Activated CD8-positive, alpha-beta T cell treated with anti-CD3 and anti-CD28 coated beads for 36 hours (primary cell): ENCODE measurements at regions not wholly inside any gene's neighbourhood (a gene's known extent, or its start where the extent isn't known, plus 50 kb on each side); places are given as distances from the start of the nearest gene placed in this dataset.

ENCODE experiments used
- ATAC-seq: fragments of 200-7000 bp; cut with Tn5 transposase; one replicate; pipeline ENCODE4 v1.10.0; 2021; ENCODE audit warnings: mild to moderate bottlenecking, moderate library complexity
- CTCF ChIA-PET: fragments of 350-600 bp; sonication (Branson Sonifier 250); formaldehyde crosslinking; loops from one replicate; lab custom pipeline; 2021; ENCODE audit warnings: antibody characterized with exemption; lab: Charles Lee
- POLR2A ChIA-PET: fragments of 350-600 bp; sonication (Branson Sonifier 250); formaldehyde crosslinking; loops from one replicate; lab custom pipeline; 2021; ENCODE audit warnings: antibody characterized with exemption; lab: Charles Lee
- DNase-seq: peaks from one replicate; pipeline ENCODE4 v3.0.0-alpha.2; 2020
- H3K27ac Mint-ChIP-seq: one replicate; pipeline ENCODE4 v1.8.0; 2021; ENCODE audit warnings: mild to moderate bottlenecking, mixed read lengths
- H3K27me3 Mint-ChIP-seq: one replicate; pipeline ENCODE4 v1.8.0; 2021; ENCODE audit warnings: mixed read lengths
- H3K36me3 Mint-ChIP-seq: one replicate; pipeline ENCODE4 v1.8.0; 2021; ENCODE audit warnings: low read depth, mixed read lengths
- H3K4me1 Mint-ChIP-seq: one replicate; pipeline ENCODE4 v1.8.0; 2021; ENCODE audit warnings: low read depth, mixed read lengths
- H3K4me3 Mint-ChIP-seq: one replicate; pipeline ENCODE4 v1.8.0; 2021; ENCODE audit warnings: mild to moderate bottlenecking, moderate library complexity, mixed read lengths
- H3K9me3 Mint-ChIP-seq: one replicate; pipeline ENCODE4 v1.8.0; 2021; ENCODE audit warnings: mixed read lengths
- intact Hi-C: fragments of 100-400 bp; cut with micrococcal nuclease; formaldehyde crosslinking; loops from one replicate; pipeline ENCODE4 v1.10.0; 2022
- TF ChIP-seq, protein P1 (sequence below): fragments of 200-600 bp; IDR thresholded peaks from one replicate; pipeline ENCODE4 v1.8.0; 2022; ENCODE audit warnings: antibody characterized with exemption, mild to moderate bottlenecking

DNA sequence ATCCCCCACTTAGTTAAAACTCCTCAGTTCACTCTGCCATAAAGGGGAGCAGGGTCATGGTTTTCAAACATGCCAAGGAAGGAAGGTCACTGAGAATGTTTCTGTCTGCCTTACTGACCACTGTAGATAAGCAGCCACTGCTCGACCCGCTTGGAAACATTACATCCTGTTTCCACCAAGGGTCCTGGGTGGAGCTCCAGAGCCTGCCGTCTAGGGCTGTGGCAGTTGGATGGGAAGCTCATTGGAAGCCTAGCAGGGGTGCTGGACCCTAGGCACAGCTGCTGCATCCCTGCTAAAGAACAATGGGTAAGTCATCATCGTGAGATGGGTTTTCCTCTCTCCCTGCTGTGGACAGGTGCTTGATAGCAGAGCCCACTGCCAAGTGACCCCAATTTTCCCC lies 76.0 kb upstream of the SRD5A3 start:
- Mint-ChIP-seq H3K27me3 (peaks cover 13% of the 10 kb centered on the region), H3K36me3 (no peaks in the 10 kb centered on the region), H3K4me3 (no peak overlapping the region), H3K4me1 (no peaks in the 10 kb centered on the region), H3K27ac (no peak overlapping the region), H3K9me3 (no peaks in the 10 kb centered on the region)
- intact Hi-C loops = no loop called here
- ChIA-PET CTCF (no interaction called here), POLR2A (no interaction called here)
- ATAC-seq = no peak
- TF ChIP-seq, protein P1, sequence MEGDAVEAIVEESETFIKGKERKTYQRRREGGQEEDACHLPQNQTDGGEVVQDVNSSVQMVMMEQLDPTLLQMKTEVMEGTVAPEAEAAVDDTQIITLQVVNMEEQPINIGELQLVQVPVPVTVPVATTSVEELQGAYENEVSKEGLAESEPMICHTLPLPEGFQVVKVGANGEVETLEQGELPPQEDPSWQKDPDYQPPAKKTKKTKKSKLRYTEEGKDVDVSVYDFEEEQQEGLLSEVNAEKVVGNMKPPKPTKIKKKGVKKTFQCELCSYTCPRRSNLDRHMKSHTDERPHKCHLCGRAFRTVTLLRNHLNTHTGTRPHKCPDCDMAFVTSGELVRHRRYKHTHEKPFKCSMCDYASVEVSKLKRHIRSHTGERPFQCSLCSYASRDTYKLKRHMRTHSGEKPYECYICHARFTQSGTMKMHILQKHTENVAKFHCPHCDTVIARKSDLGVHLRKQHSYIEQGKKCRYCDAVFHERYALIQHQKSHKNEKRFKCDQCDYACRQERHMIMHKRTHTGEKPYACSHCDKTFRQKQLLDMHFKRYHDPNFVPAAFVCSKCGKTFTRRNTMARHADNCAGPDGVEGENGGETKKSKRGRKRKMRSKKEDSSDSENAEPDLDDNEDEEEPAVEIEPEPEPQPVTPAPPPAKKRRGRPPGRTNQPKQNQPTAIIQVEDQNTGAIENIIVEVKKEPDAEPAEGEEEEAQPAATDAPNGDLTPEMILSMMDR = no peak
- no peak for DNase-seq

DNA sequence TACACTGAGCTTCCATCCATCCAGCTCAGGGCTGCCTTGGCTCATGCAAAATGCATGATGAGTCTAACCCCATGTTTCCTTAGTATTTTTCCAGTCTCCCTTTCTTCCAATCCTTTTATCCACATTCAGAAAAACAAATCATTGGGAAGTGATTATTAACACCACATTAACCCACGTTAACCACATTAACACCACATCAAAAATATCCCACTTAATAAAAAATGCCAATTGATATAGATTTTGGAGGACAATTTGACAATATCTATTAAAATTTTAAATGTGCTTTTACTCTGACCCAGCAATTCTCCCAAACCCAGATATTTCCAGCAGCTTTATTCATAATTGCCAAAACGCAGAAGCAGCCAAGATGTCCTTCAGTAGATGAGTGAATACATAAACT lies 75.6 kb upstream of the SRD5A3 start:
- no peak for DNase-seq
- ATAC-seq = no peak
- H3K4me3 Mint-ChIP-seq = no peak overlapping the region
- ChIA-PET POLR2A (interaction anchor here (0.6 kb wide), 1 partner anchor 1381 kb away, joined by 3 read pairs; no protein-coding TSS in a partner anchor), CTCF (no interaction called here)
- no peak overlapping the region for H3K27ac Mint-ChIP-seq
- peaks cover 13% of the 10 kb centered on the region for H3K27me3 Mint-ChIP-seq
- H3K9me3 Mint-ChIP-seq = no peaks in the 10 kb centered on the region
- no peaks in the 10 kb centered on the region for H3K36me3 Mint-ChIP-seq
- TF ChIP-seq, protein P1 = no peak
- no peaks in the 10 kb centered on the region for H3K4me1 Mint-ChIP-seq
- intact Hi-C loops = no loop called here

DNA sequence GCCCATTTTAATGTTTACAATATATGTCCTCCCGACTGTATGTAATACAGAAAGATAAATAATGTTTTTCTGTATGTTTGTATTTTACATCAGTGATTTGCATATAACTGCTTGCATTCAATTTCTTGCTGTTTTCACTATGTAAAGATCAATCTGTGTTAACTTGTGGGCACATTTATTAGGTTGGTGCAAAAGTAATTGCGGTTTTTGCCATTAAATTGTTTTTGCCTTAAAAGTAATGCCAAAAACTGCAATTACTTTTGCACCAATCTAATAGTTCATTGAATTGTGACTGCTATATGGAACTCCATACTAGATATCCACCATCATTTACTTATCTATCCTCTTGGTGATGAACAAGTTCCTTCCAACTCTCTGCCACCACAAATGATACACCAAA lies 73.9 kb upstream of the SRD5A3 start:
- ChIA-PET CTCF (no interaction called here), POLR2A (no interaction called here)
- ATAC-seq = no peak
- Mint-ChIP-seq H3K9me3 (no peaks in the 10 kb centered on the region), H3K4me3 (no peak overlapping the region), H3K27me3 (peaks cover 11% of the 10 kb centered on the region), H3K27ac (no peak overlapping the region), H3K4me1 (no peaks in the 10 kb centered on the region), H3K36me3 (no peaks in the 10 kb centered on the region)
- intact Hi-C loops = no loop called here
- no peak for DNase-seq
- TF ChIP-seq, protein P1 = no peak

DNA sequence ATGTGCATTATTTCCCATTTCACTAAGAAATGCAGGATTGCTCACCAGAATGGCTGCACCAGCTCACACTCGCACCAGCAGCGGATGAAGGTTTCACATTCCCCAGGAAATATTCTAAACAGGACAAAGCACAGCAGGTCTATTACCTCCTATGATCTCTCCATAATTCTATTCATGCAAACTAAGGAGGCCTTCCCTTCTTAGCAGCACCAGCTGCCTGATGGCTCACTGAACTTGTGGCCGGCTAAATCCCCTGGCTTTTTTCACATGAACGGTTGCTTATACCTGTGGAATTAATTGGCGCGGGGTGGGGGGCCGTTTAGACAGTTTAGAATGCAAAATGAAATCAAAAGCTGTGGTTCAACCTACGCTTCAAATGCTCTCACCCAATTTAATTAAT lies 73.5 kb upstream of the SRD5A3 start:
- TF ChIP-seq, protein P1 = no peak
- no peaks in the 10 kb centered on the region for H3K36me3 Mint-ChIP-seq
- ATAC-seq = no peak
- POLR2A ChIA-PET = no interaction called here
- CTCF ChIA-PET = no interaction called here
- intact Hi-C loops = no loop called here
- no peak for DNase-seq
- H3K27me3 Mint-ChIP-seq = peaks cover 11% of the 10 kb centered on the region
- H3K4me1 Mint-ChIP-seq = no peaks in the 10 kb centered on the region
- no peak overlapping the region for H3K4me3 Mint-ChIP-seq
- H3K27ac Mint-ChIP-seq = no peak overlapping the region
- H3K9me3 Mint-ChIP-seq = no peaks in the 10 kb centered on the region

DNA sequence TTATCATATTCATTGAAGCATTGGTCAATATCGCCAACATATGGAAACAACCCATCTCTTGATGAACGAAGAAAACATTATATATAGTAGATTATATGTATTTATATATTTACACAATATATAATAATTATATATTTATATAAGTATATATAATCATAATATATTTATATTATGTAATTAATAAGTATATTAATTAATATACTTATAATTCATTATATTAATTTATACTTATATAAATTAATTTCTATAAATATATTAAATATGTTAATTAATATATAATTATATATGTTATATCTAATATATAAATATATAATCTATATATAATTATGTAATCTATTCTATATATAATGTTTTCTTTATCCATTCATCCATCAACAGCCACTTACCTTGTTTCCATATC lies 69.0 kb upstream of the SRD5A3 start:
- ChIA-PET POLR2A (no interaction called here), CTCF (no interaction called here)
- Mint-ChIP-seq H3K27me3 (peaks cover 18% of the 10 kb centered on the region), H3K9me3 (peaks cover 3% of the 10 kb centered on the region), H3K36me3 (peaks cover 2% of the 10 kb centered on the region), H3K4me1 (no peaks in the 10 kb centered on the region), H3K27ac (no peak overlapping the region), H3K4me3 (no peak overlapping the region)
- TF ChIP-seq, protein P1 = no peak
- intact Hi-C loops = no loop called here
- ATAC-seq (no peak), DNase-seq (no peak)
